Mammary epithelial cell (primary cell): ENCODE measurements at regions not wholly inside any gene's neighbourhood (a gene's known extent, or its start where the extent isn't known, plus 50 kb on each side); places are given as distances from the start of the nearest gene placed in this dataset.

ENCODE experiments used
- EZH2 ChIP-seq: IDR thresholded peaks from 2 replicates; pipeline ENCODE4 v1.6.1; 2012; ENCODE audit warnings: low read length, inconsistent platforms, borderline replicate concordance
- TF ChIP-seq, protein P1 (sequence below), 2 donors: IDR thresholded peaks in 1 of 2; conservative IDR thresholded peaks in 1 of 2; 2 replicates each; pipeline ENCODE4 v1.5.1; 2011 to 2012; ENCODE audit warnings: inconsistent platforms in 2 of 2, low read length in 2 of 2, mild to moderate bottlenecking in 2 of 2, control low read depth in 1 of 2, low read depth in 1 of 2; ENCODE audit not compliant: insufficient read depth in 1 of 2; ENCODE audit errors: extremely low read depth in 1 of 2

DNA sequence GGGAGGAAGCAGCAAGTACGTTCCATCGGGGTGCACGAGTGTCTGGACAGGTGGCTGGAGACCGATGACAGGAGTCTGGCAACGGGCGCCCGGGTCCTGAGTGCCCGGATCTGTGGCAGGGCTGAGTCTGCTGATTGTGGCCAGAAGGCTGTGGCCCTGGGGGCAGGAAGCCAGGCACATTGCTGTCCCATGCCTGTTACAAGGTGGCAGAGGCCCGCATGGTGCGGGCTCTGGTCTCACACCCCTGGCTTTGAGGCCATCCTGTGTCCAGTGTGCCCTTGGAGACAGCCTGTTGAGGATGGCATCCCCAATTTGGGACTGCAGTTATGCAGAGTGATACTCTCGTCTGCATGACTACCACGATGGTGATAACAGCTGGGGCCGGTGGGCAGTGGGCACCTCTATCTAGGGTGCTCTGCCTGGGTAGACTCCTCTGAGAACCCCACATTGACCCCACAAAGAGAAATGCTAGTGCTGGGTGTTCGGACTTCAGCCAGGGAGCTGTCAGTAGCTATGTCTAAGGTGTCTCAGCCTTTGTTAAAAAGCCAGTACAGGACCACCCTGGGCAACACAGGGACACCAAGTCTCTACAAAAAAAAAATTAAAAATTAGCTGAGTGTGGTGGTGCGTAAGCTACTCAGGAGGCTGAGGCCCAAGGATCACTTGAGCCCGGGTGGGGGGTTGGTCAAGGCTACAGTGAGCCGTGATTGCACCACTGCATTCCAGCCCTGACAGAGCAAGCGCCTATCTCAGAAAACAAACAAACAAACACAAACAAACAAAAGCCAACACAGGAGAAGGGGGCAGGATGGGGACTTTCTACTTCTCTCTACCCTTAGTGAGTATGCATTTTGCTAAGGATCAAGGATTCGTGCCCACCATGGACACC lies 88.3 kb downstream of the RHOB start:
- TF ChIP-seq, protein P1, sequence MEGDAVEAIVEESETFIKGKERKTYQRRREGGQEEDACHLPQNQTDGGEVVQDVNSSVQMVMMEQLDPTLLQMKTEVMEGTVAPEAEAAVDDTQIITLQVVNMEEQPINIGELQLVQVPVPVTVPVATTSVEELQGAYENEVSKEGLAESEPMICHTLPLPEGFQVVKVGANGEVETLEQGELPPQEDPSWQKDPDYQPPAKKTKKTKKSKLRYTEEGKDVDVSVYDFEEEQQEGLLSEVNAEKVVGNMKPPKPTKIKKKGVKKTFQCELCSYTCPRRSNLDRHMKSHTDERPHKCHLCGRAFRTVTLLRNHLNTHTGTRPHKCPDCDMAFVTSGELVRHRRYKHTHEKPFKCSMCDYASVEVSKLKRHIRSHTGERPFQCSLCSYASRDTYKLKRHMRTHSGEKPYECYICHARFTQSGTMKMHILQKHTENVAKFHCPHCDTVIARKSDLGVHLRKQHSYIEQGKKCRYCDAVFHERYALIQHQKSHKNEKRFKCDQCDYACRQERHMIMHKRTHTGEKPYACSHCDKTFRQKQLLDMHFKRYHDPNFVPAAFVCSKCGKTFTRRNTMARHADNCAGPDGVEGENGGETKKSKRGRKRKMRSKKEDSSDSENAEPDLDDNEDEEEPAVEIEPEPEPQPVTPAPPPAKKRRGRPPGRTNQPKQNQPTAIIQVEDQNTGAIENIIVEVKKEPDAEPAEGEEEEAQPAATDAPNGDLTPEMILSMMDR (conservative IDR thresholded peaks at IDR 0.05 in 1 of 2, IDR thresholded peaks at IDR 0.05 in 1 of 2; ENCODE audit: extremely low read depth in 1 of 2, insufficient read depth in 1 of 2, low read depth in 1 of 2, low read length in 2 of 2): no peak
- no peak for TF ChIP-seq EZH2
